ENCODE measurements at regions not wholly inside any gene's neighbourhood (a gene's known extent, or its start where the extent isn't known, plus 50 kb on each side); places are given as distances from the start of the nearest gene placed in this dataset.
"Not testable (repeated sequence)": the region's sequence is repeated elsewhere in the genome, so short reads cannot be mapped to it uniquely, and the experiment has no call there.

GRCh38 chr18:77373730-77374445, 124.2 kb downstream of the GALR1 start:
- DNase-seq: no peak

- no peak for DNase-seq
These were observed 124.8 kb downstream of the GALR1 start for GRCh38 chr18:77374446-77374805.

GRCh38 chr18:77376043-77376732, 126.5 kb downstream of the GALR1 start:
- no peak for DNase-seq

- DNase-seq: no peak
These were observed 127.1 kb downstream of the GALR1 start for GRCh38 chr18:77376733-77377094.

- no peak for DNase-seq
These were observed 128.2 kb downstream of the GALR1 start for GRCh38 chr18:77377813-77378212.

GRCh38 chr18:77379976-77380509, 130.4 kb downstream of the GALR1 start:
- no peak for DNase-seq

- DNase-seq: no peak
These were observed 131.0 kb downstream of the GALR1 start for GRCh38 chr18:77380695-77381094.

- no peak for DNase-seq
These were observed 142.7 kb downstream of the GALR1 start for GRCh38 chr18:77392321-77392720.

- DNase-seq: no peak
These were observed 143.9 kb downstream of the GALR1 start for GRCh38 chr18:77393519-77393918.

GRCh38 chr18:77395953-77396352, 146.3 kb downstream of the GALR1 start:
- DNase-seq: no peak

GRCh38 chr18:77397056-77397455, 147.4 kb downstream of the GALR1 start:
- DNase-seq: no peak

- no peak for DNase-seq
These were observed 148.0 kb downstream of the GALR1 start for GRCh38 chr18:77397617-77398016.

- DNase-seq: no peak
These were observed 150.9 kb downstream of the GALR1 start for GRCh38 chr18:77400561-77400960.

- no peak for DNase-seq
These were observed 151.5 kb downstream of the GALR1 start for GRCh38 chr18:77401173-77401572.

- no peak for DNase-seq
These were observed 154.4 kb downstream of the GALR1 start for GRCh38 chr18:77403969-77404535.

- DNase-seq: no peak
These were observed 155.4 kb downstream of the GALR1 start for GRCh38 chr18:77405096-77405495.

- no peak for DNase-seq
These were observed 158.1 kb downstream of the GALR1 start for GRCh38 chr18:77407733-77408132.

GRCh38 chr18:77421546-77421945, 171.9 kb downstream of the GALR1 start:
- not testable (repeated sequence) for DNase-seq

GRCh38 chr18:77422974-77423867, 173.6 kb downstream of the GALR1 start:
- no peak for DNase-seq

GRCh38 chr18:77433076-77433475, 183.4 kb downstream of the GALR1 start:
- DNase-seq: no peak

GRCh38 chr18:77439888-77440287, 190.2 kb downstream of the GALR1 start:
- DNase-seq: no peak

- DNase-seq: no peak
These were observed 192.7 kb downstream of the GALR1 start for GRCh38 chr18:77442393-77442792.

- DNase-seq: no peak
These were observed 194.7 kb downstream of the GALR1 start for GRCh38 chr18:77444385-77444784.

Data from T-helper 2 cell (primary cell).